NCI-H82 treated with DMSO at 0.1 percent for 48 hours (cell line): ENCODE measurements at regions not wholly inside any gene's neighbourhood (a gene's known extent, or its start where the extent isn't known, plus 50 kb on each side); places are given as distances from the start of the nearest gene placed in this dataset.

Experiments used
- DNase-seq: peaks from one replicate; lab custom pipeline; 2025; ENCODE audit not compliant: unreplicated experiment; lab: John Stamatoyannopoulos, UW

GRCh38 chr9:82208741-82209450 lies 220.3 kb downstream of the SPATA31D1 start:
- no peak for DNase-seq

- no peak for DNase-seq
Measured at GRCh38 chr9:82209797-82210470, 221.4 kb downstream of the SPATA31D1 start.

GRCh38 chr9:82212885-82213284 lies 224.3 kb downstream of the SPATA31D1 start:
- no peak for DNase-seq

GRCh38 chr9:82216435-82216834 lies 227.9 kb downstream of the SPATA31D1 start:
- DNase-seq = no peak

GRCh38 chr9:82223442-82223841 lies 234.9 kb downstream of the SPATA31D1 start:
- no peak for DNase-seq

GRCh38 chr9:82231411-82231810 lies 242.8 kb downstream of the SPATA31D1 start:
- no peak for DNase-seq

- DNase-seq = no peak
Measured at GRCh38 chr9:82234160-82234943, 245.8 kb downstream of the SPATA31D1 start.

GRCh38 chr9:82242285-82242963 lies 253.9 kb downstream of the SPATA31D1 start:
- no peak for DNase-seq

- no peak for DNase-seq
Measured at GRCh38 chr9:82247318-82247717, 258.7 kb downstream of the SPATA31D1 start.

GRCh38 chr9:82252116-82252515 lies 263.5 kb downstream of the SPATA31D1 start:
- no peak for DNase-seq

GRCh38 chr9:82254646-82255367 lies 266.2 kb downstream of the SPATA31D1 start:
- DNase-seq = no peak

GRCh38 chr9:82255481-82256176 lies 267.1 kb downstream of the SPATA31D1 start:
- no peak for DNase-seq

- no peak for DNase-seq
Measured at GRCh38 chr9:82260691-82261090, 272.1 kb downstream of the SPATA31D1 start.

GRCh38 chr9:82263619-82264018 lies 275.0 kb downstream of the SPATA31D1 start:
- no peak for DNase-seq

GRCh38 chr9:82271106-82271561 lies 282.6 kb downstream of the SPATA31D1 start:
- DNase-seq = no peak

GRCh38 chr9:82273121-82273520 lies 284.5 kb downstream of the SPATA31D1 start:
- no peak for DNase-seq

- DNase-seq = no peak
Measured at GRCh38 chr9:82275258-82275927, 286.8 kb downstream of the SPATA31D1 start.

GRCh38 chr9:82281066-82281465 lies 292.5 kb downstream of the SPATA31D1 start:
- no peak for DNase-seq

GRCh38 chr9:82284758-82285157 lies 296.2 kb downstream of the SPATA31D1 start:
- DNase-seq = no peak
